Muscle of arm (tissue), 1 donor: ENCODE measurements at regions not wholly inside any gene's neighbourhood (a gene's known extent, or its start where the extent isn't known, plus 50 kb on each side); places are given as distances from the start of the nearest gene placed in this dataset.

Experiments used
- DNase-seq: peaks from one replicate; pipeline ENCODE4 v3.0.0-alpha.2; 2013

- DNase-seq, result no peak
Observed at GRCh38 chr4:100084892-100085291, 105.4 kb downstream of the DDIT4L start.

DNA sequence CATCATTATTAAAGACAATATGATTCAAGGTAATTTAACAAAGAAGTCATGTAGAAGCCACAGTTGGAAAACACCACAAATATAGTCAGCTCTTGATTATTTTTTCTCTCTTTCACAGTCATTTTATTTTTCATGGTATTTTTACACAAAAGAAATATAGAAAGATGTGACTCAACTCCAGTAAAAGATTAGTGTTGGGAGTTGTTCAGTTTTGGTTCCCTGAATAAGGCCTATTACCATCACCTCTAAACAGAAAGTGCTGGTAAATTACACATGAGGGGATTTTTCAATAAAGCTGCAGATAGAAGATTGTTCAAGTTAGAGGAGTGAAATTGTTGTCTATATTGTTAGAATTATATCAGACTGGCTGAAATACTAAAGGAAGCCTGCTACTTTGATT is 107.0 kb downstream of the DDIT4L start:
- no peak for DNase-seq

GRCh38 chr4:100082852-100083251 is 107.4 kb downstream of the DDIT4L start:
- no peak for DNase-seq

GRCh38 chr4:100081491-100081890 is 108.8 kb downstream of the DDIT4L start:
- DNase-seq, result no peak

GRCh38 chr4:100079264-100079663 is 111.0 kb downstream of the DDIT4L start:
- DNase-seq, result no peak

DNA sequence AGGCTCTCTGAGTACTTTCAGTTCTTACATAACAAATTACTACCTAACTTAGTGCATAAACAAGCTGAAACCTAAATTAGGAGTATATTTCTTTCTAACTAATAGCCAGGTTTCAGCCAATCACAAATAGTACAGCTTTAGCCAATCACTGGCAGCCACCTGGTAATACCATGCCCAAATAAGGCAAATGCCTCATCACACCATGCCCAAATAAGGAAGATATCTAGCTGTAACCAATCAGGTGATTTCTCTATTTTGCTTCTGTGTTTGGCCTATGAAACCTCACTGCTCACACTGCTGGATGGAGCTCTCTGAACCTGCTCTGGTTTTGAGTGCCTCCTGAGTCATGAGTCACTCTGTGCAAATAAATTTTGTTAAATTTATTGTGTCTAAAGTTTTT is 113.5 kb downstream of the DDIT4L start:
- no peak for DNase-seq

- no peak for DNase-seq
Observed at GRCh38 chr4:100075486-100076270, 114.6 kb downstream of the DDIT4L start.

GRCh38 chr4:100075056-100075455 is 115.2 kb downstream of the DDIT4L start:
- no peak for DNase-seq

- DNase-seq, result no peak
Observed at GRCh38 chr4:100071506-100071905, 118.8 kb downstream of the DDIT4L start.

DNA sequence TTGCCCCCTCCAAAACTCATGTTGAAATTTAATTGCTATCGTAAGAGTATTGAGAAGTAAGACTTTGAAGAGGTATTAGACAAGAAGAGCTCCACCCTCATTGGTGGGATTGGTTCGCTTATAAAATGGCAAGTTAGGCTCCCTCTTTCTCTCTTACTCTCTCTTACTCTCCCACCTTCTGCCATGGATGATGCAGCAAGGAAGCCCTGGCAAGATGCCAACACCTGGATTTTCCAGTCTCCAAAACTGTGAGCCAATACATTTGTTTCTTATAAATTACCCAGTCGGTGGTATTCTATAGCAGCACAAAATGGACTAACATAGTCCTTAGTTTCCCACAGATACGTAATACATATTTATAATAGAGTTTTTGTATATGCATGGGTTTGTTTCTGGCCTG is 119.4 kb downstream of the DDIT4L start:
- no peak for DNase-seq

GRCh38 chr4:100069207-100069606 is 119.1 kb upstream of the H2AZ1 start:
- DNase-seq, result no peak

DNA sequence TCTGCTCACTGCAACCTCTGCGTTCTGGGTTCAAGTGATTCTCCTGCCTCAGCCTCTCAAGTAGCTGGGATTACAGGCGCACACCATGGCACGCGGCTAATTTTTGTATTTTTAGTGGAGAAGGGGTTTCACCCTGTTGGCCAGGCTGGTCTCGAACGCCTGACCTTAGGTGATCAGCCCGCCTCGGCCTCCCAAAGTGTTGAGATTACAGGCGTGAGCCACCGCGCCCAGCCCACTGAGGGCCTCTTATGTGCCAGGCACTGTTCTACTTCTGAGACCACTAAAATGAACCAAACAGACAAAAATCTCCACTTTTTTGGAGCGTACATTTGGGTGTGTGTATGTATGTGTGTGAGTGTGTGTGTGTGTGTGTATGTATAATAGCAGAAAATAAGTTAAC is 117.2 kb upstream of the H2AZ1 start:
- no peak for DNase-seq

GRCh38 chr4:100063355-100063754 is 113.3 kb upstream of the H2AZ1 start:
- DNase-seq, result no peak

- no peak for DNase-seq
Observed at GRCh38 chr4:100062921-100063320, 112.8 kb upstream of the H2AZ1 start.

DNA sequence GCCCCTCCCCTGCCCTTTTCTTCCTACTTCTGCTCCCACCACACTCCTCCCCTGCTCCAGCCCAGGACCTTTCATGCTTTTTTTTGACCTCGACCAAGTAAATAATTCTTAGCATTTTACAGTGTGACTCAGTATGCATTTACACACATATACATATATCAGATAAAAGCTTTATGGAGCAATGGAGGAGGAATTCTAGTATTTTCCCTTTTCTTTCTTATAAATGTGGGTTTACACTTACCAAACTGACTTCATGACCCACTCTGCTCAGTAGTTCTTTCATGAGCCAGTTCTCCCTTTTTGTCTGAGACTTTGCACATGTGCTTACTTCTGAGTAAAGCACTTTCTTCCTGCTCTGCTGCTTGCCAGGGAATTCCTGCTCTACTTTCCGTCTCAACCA is 111.8 kb upstream of the H2AZ1 start:
- no peak for DNase-seq

GRCh38 chr4:100060765-100061416 is 110.8 kb upstream of the H2AZ1 start:
- no peak for DNase-seq

- DNase-seq, result no peak
Observed at GRCh38 chr4:100059467-100059866, 109.4 kb upstream of the H2AZ1 start.

- no peak for DNase-seq
Observed at GRCh38 chr4:100056701-100057100, 106.6 kb upstream of the H2AZ1 start.

DNA sequence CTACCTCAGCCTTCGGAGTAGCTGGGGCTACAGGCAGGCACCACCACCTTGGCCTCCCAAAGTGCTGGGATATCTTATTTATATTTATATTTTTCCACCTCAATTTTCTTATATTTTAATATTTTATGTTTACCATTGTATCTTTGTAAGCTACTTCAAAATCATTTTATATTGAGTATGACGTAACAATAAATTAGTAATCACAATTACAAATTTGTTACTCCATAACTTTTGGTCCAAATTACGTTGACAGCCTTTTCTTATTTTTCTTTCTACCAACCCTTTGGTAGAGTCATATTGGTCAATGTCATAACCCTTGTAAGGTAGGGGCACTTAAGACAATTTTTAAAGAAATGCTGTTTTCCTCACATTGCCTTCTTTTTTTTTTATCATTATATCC is 104.0 kb upstream of the H2AZ1 start:
- no peak for DNase-seq

DNA sequence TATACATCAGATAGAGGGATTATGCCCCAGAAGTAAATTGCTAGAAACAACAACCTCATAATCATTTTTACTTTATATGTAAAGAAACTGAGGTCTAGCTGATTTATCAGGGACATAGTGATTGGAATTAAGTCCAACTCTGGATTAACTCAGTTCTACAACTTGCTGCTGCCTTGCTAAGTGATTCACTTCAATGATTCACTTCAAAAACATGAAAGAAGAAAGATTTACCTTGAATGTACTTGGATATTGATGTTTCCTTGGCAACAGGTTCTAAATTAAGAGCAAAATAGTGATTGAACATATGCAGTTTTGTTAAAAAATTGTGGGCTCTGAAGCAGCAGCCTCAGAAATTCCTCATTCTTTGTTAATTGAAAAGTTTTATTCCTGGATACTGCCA is 99.8 kb upstream of the H2AZ1 start:
- DNase-seq, result no peak

- DNase-seq, result no peak
Observed at GRCh38 chr4:100042711-100043110, 92.6 kb upstream of the H2AZ1 start.

DNA sequence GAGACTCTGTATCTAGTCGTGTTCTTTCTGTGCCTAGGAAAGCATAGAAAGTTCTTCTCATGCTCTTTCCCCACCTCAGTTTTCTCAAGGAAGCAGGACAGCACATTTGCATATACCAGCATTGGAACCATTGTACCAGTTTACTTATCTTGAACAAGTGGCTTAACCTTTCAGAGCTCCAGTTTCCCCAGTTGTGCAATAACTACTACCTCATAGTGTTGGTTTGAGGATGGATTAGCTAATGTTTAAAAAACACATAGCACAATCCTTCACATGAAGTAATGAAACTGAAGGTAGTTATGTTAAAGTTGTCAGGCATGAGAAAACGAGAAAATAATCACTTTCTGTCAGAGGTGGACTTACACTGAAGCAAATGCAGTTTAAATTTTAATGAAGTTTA is 92.2 kb upstream of the H2AZ1 start:
- DNase-seq, result no peak

DNA sequence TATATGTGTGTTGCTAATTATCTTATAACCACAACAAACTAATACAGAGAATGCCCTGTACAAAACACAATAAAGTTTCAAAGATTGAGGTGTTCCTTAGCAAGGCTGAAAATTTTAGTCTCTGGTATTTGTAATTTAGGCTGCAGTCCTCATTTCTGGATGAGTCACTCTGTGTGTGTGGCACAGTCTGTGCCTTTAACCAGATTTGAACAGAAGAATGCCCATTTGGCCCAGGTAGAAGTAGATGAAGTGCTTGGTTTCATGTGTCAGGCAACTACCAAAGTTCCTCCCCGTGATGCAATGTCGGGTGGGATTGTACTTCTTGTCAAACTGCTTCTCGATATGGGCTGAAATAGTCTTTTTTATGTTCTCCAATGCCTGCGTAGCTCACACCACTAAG is 91.6 kb upstream of the H2AZ1 start:
- no peak for DNase-seq
